B cell (primary cell): ENCODE measurements at regions not wholly inside any gene's neighbourhood (a gene's known extent, or its start where the extent isn't known, plus 50 kb on each side); places are given as distances from the start of the nearest gene placed in this dataset.

Source experiments
- ATAC-seq: fragments of 200-7000 bp; cut with Tn5 transposase; one replicate; pipeline ENCODE4 v1.10.0; 2021; ENCODE audit warnings: low read depth, mild to moderate bottlenecking, moderate number of reproducible peaks, moderate library complexity
- CTCF ChIA-PET: fragments of 350-600 bp; sonication (Branson Sonifier 250); formaldehyde crosslinking; loops from one replicate; lab custom pipeline; 2021; ENCODE audit warnings: antibody characterized with exemption, inconsistent platforms; lab: Charles Lee
- POLR2A ChIA-PET: fragments of 350-600 bp; sonication (Branson Sonifier 250); formaldehyde crosslinking; loops from one replicate; lab custom pipeline; 2021; ENCODE audit warnings: antibody characterized with exemption; lab: Charles Lee
- DNase-seq: peaks from one replicate; pipeline ENCODE4 v3.0.0; 2013
- H2AFZ ChIP-seq: 2 replicates; pipeline ENCODE4 v1.6.1; 2012; ENCODE audit warnings: mild to moderate bottlenecking, low read depth, low read length; ENCODE audit not compliant: insufficient read depth, poor library complexity, severe bottlenecking
- H3K27ac ChIP-seq, 2 donors: 1 replicate in 1 of 2; 2 replicates in 1 of 2; pipeline ENCODE4 v1.5.1; 2012 to 2013; ENCODE audit warnings: low read length in 2 of 2, mild to moderate bottlenecking in 2 of 2, moderate library complexity in 1 of 2
- H3K27me3 ChIP-seq, 4 experiments: fragments of 200-600 bp in 1 of 4; sonication (generic) in 1 of 4; replicated peaks in 1 of 4; 1 replicate in 2 of 4; 2 replicates in 2 of 4; pipeline versions ENCODE4 v1.6.1 to v1.7.0; 2013 to 2016; ENCODE audit warnings: low read length in 3 of 4, mild to moderate bottlenecking in 2 of 4, mixed read lengths in 1 of 4, moderate library complexity in 1 of 4; ENCODE audit not compliant: insufficient read depth in 4 of 4, control insufficient read depth in 3 of 4; ENCODE audit errors: control extremely low read depth in 1 of 4
- H3K36me3 ChIP-seq, 2 experiments: replicated peaks in 1 of 2; 1 replicate in 1 of 2; 2 replicates in 1 of 2; pipeline versions ENCODE4 v1.6.1 to v1.7.1; 2013; ENCODE audit warnings: low read length in 1 of 2; ENCODE audit not compliant: insufficient read depth in 2 of 2, control insufficient read depth in 1 of 2; ENCODE audit errors: control extremely low read depth in 1 of 2, extremely low read depth in 1 of 2
- H3K4me1 ChIP-seq, 2 donors: fragments of 200-600 bp in 1 of 2; sonication (generic) in 1 of 2; 1 replicate in 1 of 2; 2 replicates in 1 of 2; pipeline versions ENCODE4 v1.5.1 to v1.6.1; 2013 to 2017; ENCODE audit warnings: low read length in 2 of 2; ENCODE audit not compliant: control insufficient read depth in 2 of 2, insufficient read depth in 2 of 2
- H3K4me2 ChIP-seq: replicated peaks from 2 replicates; pipeline ENCODE3; 2012; ENCODE audit warnings: mild to moderate bottlenecking, low read depth, low read length; ENCODE audit not compliant: poor library complexity, severe bottlenecking
- H3K4me3 ChIP-seq, 5 experiments: fragments of 200-600 bp in 1 of 5; sonication (generic) in 1 of 5; 1 replicate in 3 of 5; 2 replicates in 2 of 5; pipeline versions ENCODE4 v1.5.1 to v1.7.0; 2011 to 2016; ENCODE audit warnings: low read length in 4 of 5, mild to moderate bottlenecking in 4 of 5, low read depth in 2 of 5, control low read depth in 1 of 5, moderate library complexity in 1 of 5; ENCODE audit not compliant: insufficient read depth in 1 of 5; ENCODE audit errors: control extremely low read depth in 1 of 5, extremely low read depth in 1 of 5
- H3K79me2 ChIP-seq: fragments of 200-600 bp; sonication (generic); one replicate; pipeline ENCODE4 v1.6.0; 2016; ENCODE audit warnings: low read length; ENCODE audit not compliant: control insufficient read depth, insufficient read depth
- H3K9ac ChIP-seq: fragments of 200-600 bp; sonication (generic); 2 replicates; pipeline ENCODE4 v1.6.1; 2017; ENCODE audit warnings: mild to moderate bottlenecking, low read length, moderate library complexity
- H3K9me3 ChIP-seq, 3 donors: one replicate each; pipeline versions ENCODE4 v1.6.1 to v1.7.1; 2013; ENCODE audit warnings: low read length in 2 of 3; ENCODE audit not compliant: control insufficient read depth in 2 of 3, insufficient read depth in 1 of 3; ENCODE audit errors: control extremely low read depth in 1 of 3
- H4K20me1 ChIP-seq: 2 replicates; pipeline ENCODE4 v1.6.0; 2012; ENCODE audit warnings: mild to moderate bottlenecking, low read length; ENCODE audit not compliant: insufficient read depth, control insufficient read depth, poor library complexity, severe bottlenecking
- H3K27ac Mint-ChIP-seq: one replicate; pipeline ENCODE4 v1.8.0; 2021; ENCODE audit warnings: mixed read lengths
- H3K27me3 Mint-ChIP-seq: one replicate; pipeline ENCODE4 v1.8.0; 2021; ENCODE audit warnings: mixed read lengths
- H3K4me1 Mint-ChIP-seq: one replicate; pipeline ENCODE4 v1.8.0; 2021; ENCODE audit warnings: mixed read lengths
- H3K4me3 Mint-ChIP-seq: one replicate; pipeline ENCODE4 v1.8.0; 2021; ENCODE audit warnings: mixed read lengths
- H3K9me3 Mint-ChIP-seq: one replicate; pipeline ENCODE4 v1.8.0; 2022; ENCODE audit warnings: mixed read lengths; ENCODE audit not compliant: insufficient read depth
- CTCF ChIP-seq: fragments of 200-600 bp; IDR thresholded peaks from one replicate; pipeline ENCODE4 v1.8.0; 2022; ENCODE audit warnings: antibody characterized with exemption, mild to moderate bottlenecking
- EZH2 ChIP-seq: IDR thresholded peaks from 2 replicates; pipeline ENCODE4 v1.6.1; 2012; ENCODE audit warnings: borderline replicate concordance, low read depth, mild to moderate bottlenecking, moderate library complexity, low read length; ENCODE audit not compliant: insufficient read depth, poor library complexity, severe bottlenecking
- WGBS: methylation state at CpG from one replicate; pipeline ENCODE4 v1.1.5; 2013; ENCODE audit warnings: missing lambda C conversion rate; ENCODE audit not compliant: insufficient coverage; 5-methylcytosine and 5-hydroxymethylcytosine counted together
- intact Hi-C: fragments of 100-400 bp; cut with micrococcal nuclease; formaldehyde crosslinking; loops from one replicate; pipeline ENCODE4 v1.10.0; 2022

- ATAC-seq = no peak
- H3K27ac Mint-ChIP-seq = no peak overlapping the region
- intact Hi-C loops = no loop called here
These were observed 155.2 kb upstream of the SPIN4 start for GRCh38 chrX:63506320-63506719.

DNA sequence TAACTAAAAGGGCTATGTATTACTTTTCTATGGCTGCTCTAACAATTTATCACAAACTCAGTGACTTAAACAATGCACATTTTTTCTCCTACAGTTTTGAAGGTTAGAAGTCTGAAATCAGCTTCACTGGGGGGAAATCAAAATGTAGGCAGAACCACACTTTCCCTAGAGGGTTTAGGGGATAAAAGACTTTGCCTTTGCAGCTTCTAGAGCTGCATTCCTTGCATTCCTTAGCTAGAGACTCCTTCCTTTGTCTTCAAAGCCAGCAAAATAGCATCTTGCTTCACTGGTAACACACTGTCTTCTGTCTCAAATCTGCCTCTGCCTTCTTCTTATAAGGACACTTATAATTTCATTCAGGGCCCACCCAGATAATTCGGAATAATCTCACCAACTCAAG, 152.4 kb upstream of the SPIN4 start:
- Mint-ChIP-seq H3K9me3 (no peaks in the 10 kb centered on the region), H3K4me3 (no peak overlapping the region), H3K27me3 (no peaks in the 10 kb centered on the region), H3K4me1 (peaks cover 3% of the 10 kb centered on the region), H3K27ac (no peak overlapping the region)
- H3K79me2 ChIP-seq = no peaks in the 10 kb centered on the region
- ATAC-seq (no peak), DNase-seq (no peak)
- H3K9me3 ChIP-seq = no peaks in the 10 kb centered on the region
- H3K36me3 ChIP-seq = no peaks in the 10 kb centered on the region
- CTCF ChIA-PET = no interaction called here
- intact Hi-C loops = no loop called here
- no CpG with 5 or more reads among the region's 1 CpG for WGBS
- H3K4me1 ChIP-seq = no peaks in the 10 kb centered on the region
- H2AFZ ChIP-seq = no peak overlapping the region
- H3K27ac ChIP-seq = no peak overlapping the region
- H3K27me3 ChIP-seq = no peaks in the 10 kb centered on the region
- POLR2A ChIA-PET = no interaction called here
- no peak overlapping the region for H3K4me3 ChIP-seq
- TF ChIP-seq EZH2 (no peak), CTCF (no peak)
- no peaks in the 10 kb centered on the region for H4K20me1 ChIP-seq
- H3K4me2 ChIP-seq = no peak overlapping the region
- H3K9ac ChIP-seq = no peak overlapping the region

More at GRCh38 chrX:63506320-63506719, 155.2 kb upstream of the SPIN4 start:
- Histone ChIP-seq H3K4me1 (no peaks in the 10 kb centered on the region), H3K79me2 (no peaks in the 10 kb centered on the region), H3K9me3 (no peaks in the 10 kb centered on the region), H3K27ac (no peak overlapping the region), H3K4me3 (no peak overlapping the region), H2AFZ (no peak overlapping the region), H3K9ac (no peak overlapping the region), H4K20me1 (no peaks in the 10 kb centered on the region), H3K36me3 (no peaks in the 10 kb centered on the region), H3K27me3 (no peaks in the 10 kb centered on the region), H3K4me2 (no peak overlapping the region)
- TF ChIP-seq CTCF (no peak), EZH2 (no peak)
- peak; percentile 12 for DNase-seq
- Mint-ChIP-seq H3K4me3 (no peak overlapping the region), H3K4me1 (peaks cover 2% of the 10 kb centered on the region), H3K9me3 (no peaks in the 10 kb centered on the region), H3K27me3 (no peaks in the 10 kb centered on the region)
- WGBS = no CpG with 5 or more reads among the region's 1 CpG
- POLR2A ChIA-PET = no interaction called here
- CTCF ChIA-PET = interaction anchor here (0.7 to 1.2 kb wide), 2 partner anchors 181 to 256 kb away, joined by 3 read pairs; no protein-coding TSS in a partner anchor
